Cardiac fibroblast (primary cell): ENCODE measurements at regions not wholly inside any gene's neighbourhood (a gene's known extent, or its start where the extent isn't known, plus 50 kb on each side); places are given as distances from the start of the nearest gene placed in this dataset.

Experiments
- DNase-seq, 2 donors: peaks; one replicate each; pipeline versions ENCODE4 v3.0.0 to v3.0.0-alpha.2; 2010; ENCODE audit warnings: low read depth in 2 of 2
- H3K4me3 ChIP-seq, 2 donors: replicated peaks in 1 of 2; 1 replicate in 1 of 2; 2 replicates in 1 of 2; pipeline ENCODE4 v1.5.1; 2011; ENCODE audit warnings: low read depth in 2 of 2, low read length in 2 of 2, mild to moderate bottlenecking in 2 of 2, moderate library complexity in 1 of 2
- CTCF ChIP-seq: IDR thresholded peaks from one replicate; pipeline ENCODE4 v1.5.1; 2011; ENCODE audit warnings: low read depth, mild to moderate bottlenecking, low read length, inconsistent platforms

- TF ChIP-seq CTCF: no peak
- no peak overlapping the region for H3K4me3 ChIP-seq
- no peak for DNase-seq
Measured at GRCh38 chr13:86161257-86161656, 362.0 kb upstream of the SLITRK6 start.

GRCh38 chr13:86155756-86156155 lies 356.5 kb upstream of the SLITRK6 start:
- H3K4me3 ChIP-seq: no peak overlapping the region
- TF ChIP-seq CTCF: no peak
- DNase-seq: no peak

GRCh38 chr13:86142080-86142479 lies 342.9 kb upstream of the SLITRK6 start:
- H3K4me3 ChIP-seq: no peak overlapping the region
- TF ChIP-seq CTCF: no peak
- DNase-seq: no peak

GRCh38 chr13:86135856-86136255 lies 336.6 kb upstream of the SLITRK6 start:
- DNase-seq: no peak
- no peak overlapping the region for H3K4me3 ChIP-seq
- TF ChIP-seq CTCF: no peak

- no peak overlapping the region for H3K4me3 ChIP-seq
- DNase-seq: no peak
- no peak for TF ChIP-seq CTCF
Measured at GRCh38 chr13:86121881-86122280, 322.7 kb upstream of the SLITRK6 start.

- H3K4me3 ChIP-seq: no peak overlapping the region
- DNase-seq: no peak
- no peak for TF ChIP-seq CTCF
Measured at GRCh38 chr13:86109107-86109506, 309.9 kb upstream of the SLITRK6 start.

- DNase-seq: no peak
- no peak overlapping the region for H3K4me3 ChIP-seq
- no peak for TF ChIP-seq CTCF
Measured at GRCh38 chr13:86108334-86108733, 309.1 kb upstream of the SLITRK6 start.
